OCI-LY3 (cell line): ENCODE measurements at regions not wholly inside any gene's neighbourhood (a gene's known extent, or its start where the extent isn't known, plus 50 kb on each side); places are given as distances from the start of the nearest gene placed in this dataset.

Experiments used
- EZH2phosphoT487 ChIP-seq: fragments of 200-600 bp; shearing (Covaris generic); IDR thresholded peaks from 2 replicates; pipeline ENCODE4 v1.6.1; 2018; ENCODE audit warnings: antibody characterized with exemption, mixed run types, low read depth
- TF ChIP-seq, protein P1 (sequence below): fragments of 200-600, 300-600 bp; sonication (generic); IDR thresholded peaks from 2 replicates; pipeline ENCODE4 v1.5.1; 2014; ENCODE audit warnings: antibody characterized with exemption, low read length, low read depth

DNA sequence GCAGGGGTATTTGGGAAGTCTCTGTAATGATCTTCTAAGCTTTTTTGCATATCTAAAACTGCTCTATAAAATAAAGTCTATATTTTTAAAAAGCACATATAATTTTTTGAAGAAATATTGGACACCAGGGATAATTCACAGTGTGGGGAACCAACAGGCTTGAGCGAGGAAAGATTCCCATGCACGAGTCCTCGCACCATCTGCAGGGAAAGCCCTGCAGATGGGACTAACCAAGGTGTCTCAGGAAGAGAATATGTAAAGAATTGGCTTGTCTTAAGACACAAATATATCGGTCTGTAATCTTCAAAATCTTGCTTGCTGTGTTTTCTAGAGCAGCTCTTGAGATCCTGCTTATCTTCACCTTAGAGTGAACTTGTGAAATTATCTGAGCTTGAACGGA is 77.2 kb upstream of the SEMA6D start:
- TF ChIP-seq, protein P1, sequence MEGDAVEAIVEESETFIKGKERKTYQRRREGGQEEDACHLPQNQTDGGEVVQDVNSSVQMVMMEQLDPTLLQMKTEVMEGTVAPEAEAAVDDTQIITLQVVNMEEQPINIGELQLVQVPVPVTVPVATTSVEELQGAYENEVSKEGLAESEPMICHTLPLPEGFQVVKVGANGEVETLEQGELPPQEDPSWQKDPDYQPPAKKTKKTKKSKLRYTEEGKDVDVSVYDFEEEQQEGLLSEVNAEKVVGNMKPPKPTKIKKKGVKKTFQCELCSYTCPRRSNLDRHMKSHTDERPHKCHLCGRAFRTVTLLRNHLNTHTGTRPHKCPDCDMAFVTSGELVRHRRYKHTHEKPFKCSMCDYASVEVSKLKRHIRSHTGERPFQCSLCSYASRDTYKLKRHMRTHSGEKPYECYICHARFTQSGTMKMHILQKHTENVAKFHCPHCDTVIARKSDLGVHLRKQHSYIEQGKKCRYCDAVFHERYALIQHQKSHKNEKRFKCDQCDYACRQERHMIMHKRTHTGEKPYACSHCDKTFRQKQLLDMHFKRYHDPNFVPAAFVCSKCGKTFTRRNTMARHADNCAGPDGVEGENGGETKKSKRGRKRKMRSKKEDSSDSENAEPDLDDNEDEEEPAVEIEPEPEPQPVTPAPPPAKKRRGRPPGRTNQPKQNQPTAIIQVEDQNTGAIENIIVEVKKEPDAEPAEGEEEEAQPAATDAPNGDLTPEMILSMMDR = no peak
- TF ChIP-seq EZH2phosphoT487 = no peak
